GM19463 (cell line): ENCODE measurements at regions not wholly inside any gene's neighbourhood (a gene's known extent, or its start where the extent isn't known, plus 50 kb on each side); places are given as distances from the start of the nearest gene placed in this dataset.

Source experiments
- ATAC-seq: cut with Tn5 transposase; IDR thresholded peaks from one replicate; pipeline ENCODE4 v1.9.1; 2021; ENCODE audit warnings: mild to moderate bottlenecking, moderate library complexity; ENCODE audit not compliant: unreplicated experiment

DNA sequence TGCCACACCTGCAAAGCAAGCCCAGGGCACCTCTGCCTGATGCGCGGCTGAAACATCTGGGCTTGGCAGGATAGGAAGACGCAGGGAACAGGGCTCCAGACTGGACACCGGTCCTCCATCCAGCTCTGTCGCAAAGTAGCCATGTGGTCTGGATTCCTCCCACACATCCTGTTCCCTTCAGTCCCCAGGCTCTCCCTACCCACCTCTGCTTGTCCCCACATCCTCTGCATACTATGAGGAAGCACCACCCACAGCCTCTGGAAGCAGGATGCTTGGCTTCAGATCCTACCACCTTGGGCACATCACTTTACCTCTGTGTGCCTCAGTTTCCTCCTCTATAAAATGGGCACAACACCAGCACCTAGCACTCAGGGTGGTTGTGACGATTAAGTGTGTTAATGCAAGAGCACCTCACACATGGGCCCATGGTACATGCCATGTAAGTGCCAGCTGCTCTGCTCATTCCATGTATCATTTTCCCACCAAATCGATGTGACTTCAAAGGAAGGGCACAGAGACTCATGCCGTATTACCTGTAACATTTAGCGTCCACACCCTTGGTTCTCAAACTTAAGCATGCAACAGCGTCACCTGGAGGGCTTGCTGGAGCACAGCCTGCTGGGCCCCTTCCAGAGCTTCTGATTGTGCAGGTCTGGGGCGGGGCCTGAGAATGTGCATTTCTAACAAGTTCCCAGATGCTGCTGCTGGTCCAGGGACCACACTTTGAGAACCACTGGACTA lies 138.6 kb upstream of the SDK2 start:
- no peak for ATAC-seq

DNA sequence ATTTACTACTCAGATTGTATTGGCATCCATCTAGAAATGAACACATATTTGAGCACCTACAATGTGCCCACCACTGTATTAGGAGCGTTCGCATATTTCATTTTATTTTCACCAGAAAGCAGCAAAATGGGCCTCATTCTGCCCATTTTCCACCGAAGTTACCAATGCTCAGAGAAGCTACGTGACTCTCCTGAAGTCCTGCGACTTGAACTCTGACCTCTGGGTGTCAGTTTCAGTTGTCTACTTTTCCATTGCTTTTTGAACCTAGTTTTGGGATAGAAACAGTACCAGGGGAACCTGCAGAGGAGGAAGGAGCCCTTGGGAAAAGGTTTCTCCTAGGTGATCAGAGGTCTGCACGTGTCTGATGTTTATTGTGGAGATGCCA lies 139.1 kb upstream of the SDK2 start:
- no peak for ATAC-seq

DNA sequence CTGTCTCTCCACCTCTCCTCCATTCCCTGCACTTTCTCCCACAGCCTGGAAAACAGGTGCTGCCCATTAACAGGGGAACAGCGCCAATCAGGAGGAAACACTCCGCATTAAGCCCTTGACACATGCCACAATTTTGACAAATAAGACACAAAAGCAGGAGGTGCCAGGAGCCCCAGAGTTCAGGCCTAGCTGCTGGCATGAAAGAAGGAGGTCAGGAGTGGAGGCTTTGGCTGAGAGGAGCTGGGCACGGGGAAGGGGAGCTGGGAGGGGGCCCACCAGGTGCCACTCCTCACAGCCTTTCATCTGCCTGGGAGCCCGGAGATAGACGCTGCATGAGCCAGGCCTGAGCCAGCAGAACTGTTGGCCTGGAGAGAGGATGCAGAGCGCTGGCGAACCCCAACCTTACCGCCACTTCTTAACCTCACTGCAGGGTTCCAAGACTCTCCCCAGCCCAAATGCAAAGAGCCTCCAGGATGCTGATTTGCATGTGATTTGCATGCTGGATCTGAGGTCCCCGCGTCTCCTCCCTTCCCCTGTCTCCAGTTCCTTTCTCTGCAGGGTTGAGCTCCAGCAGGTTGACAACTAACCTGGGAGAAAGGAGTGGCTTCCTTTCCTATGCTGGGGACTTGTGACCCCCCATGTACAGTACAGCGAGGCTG lies 139.8 kb upstream of the SDK2 start:
- ATAC-seq: no peak

DNA sequence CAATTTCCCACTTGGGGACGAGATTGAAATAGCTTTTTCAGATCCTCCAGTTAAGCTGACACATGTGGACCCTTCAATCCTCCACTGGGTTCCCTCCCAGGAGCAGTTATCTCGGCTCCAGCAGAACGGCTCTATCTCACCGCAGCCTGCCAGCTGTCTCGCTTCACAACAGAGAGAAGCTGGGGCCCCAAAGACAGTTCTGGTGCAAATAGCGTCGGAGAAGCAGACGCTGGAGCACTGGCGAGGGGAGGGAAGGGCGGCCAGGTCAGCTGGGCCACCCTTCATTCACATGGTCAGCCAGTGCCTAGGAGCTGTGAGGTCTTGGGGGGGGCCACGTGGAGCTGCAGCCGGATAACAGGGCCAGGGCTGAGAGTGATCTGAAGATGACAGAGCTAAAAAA lies 141.3 kb upstream of the SDK2 start:
- ATAC-seq: no peak

GRCh38 chr17:73785958-73786743 lies 141.9 kb upstream of the SDK2 start:
- no peak for ATAC-seq

DNA sequence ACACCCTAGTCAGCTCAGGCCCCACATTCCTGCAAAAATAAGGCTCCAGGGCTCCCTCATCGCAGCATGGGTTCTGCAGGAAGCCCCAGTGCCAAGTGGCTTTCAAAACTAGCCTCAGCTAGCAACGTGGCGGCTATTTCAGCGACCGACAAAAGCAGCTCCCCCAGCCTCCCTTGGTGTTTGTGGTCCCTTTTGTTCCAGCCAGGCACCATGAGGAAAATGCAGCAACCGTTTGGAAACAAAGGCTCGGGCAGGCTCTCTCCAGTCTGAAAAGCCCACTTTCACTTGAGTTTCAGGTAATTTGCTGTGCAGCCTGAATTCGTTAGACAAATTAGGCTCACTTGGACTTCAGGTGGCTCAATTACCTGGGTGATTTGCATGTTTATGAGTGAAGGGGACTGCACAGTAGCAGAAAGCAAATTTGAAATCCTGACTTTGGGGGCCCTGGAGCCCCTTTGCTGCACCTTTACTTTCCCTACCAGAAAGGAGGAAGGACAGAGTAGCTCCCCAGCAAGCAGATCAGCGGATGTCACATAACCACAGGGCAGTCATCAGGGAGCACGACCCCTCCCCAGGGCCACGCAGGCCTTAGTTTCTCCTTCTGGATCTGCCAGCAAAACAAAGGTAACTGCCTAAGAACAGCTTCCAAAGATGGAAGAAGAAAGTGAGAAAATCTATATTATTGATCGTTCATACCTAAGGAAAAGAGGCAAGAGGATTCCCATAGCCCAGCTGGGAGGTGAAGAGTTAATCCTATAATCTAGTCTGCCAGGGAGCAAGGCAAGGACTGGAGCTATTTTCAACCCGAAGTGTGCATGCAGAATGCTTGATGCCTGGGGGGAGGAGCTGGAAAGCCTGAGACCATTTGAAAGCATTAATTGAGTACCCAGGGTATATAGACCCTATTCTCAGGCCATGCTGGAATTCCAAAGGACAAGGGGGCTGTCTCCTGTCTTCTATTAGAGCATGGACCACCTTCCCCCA lies 143.1 kb upstream of the SDK2 start:
- no peak for ATAC-seq

- ATAC-seq: no peak
Observed at GRCh38 chr17:73788111-73788510, 143.9 kb upstream of the SDK2 start.

GRCh38 chr17:73791121-73791520 lies 146.9 kb upstream of the SDK2 start:
- ATAC-seq: no peak

DNA sequence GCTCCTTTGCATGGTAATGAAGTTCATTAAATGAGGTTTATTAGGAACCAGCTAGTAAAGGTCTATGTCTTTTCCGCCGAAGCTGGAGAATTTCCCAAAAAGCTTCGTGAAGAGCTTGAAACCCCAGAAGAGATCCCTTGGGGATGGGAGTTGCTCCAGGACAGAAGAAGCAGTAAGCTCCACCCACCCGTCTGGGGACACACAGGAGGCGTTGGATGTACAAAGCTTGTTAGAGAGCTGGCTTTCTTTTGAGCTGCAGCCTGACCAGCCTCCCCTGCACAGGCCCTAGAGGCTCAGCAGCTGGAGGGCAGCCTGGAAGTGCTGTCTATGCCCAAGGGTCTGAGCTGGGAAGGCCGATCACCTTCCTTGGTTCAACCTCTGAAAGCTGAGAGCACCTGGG lies 147.4 kb upstream of the SDK2 start:
- no peak for ATAC-seq

DNA sequence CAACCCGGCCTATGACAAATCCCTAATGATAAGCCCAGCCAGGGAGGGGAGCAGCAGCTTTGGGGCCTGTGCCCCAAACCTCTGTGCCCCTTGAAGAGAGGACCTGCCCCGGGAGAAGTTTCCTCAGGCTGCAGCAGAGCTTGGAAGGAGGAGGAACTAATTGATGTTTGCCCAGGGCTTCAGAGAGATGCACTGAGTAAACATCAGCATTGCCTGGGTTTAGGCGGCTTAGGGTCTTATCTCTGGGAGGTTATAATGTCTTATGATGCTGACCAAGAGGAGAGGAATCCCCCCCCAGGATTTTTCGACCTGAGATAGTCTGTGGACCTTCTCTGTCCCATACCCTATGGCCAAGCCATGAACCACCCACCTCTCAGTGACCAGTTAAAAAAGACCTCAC lies 148.7 kb upstream of the SDK2 start:
- no peak for ATAC-seq

DNA sequence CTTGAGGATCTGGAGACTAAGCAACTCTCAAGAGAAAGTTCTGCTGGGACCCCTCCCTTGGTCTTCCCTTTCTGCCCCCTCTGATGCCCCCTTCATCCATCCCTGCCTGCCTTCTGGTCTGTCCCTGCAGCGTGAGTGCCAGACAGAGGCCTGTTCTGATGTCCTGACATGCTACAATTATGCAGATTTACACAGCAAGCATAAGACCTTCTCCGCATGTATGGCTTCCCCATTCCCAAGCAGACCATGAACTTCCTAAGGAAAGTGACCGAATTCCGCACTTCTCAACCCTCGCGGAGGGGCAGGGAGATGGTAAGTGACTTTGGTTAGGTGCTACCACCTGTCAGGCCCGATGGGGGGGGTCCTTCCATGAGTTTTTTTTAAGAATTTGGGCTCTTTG lies 150.1 kb upstream of the SDK2 start:
- ATAC-seq: no peak

- ATAC-seq: no peak
Observed at GRCh38 chr17:73795730-73796129, 151.5 kb upstream of the SDK2 start.

- no peak for ATAC-seq
Observed at GRCh38 chr17:73797594-73798110, 153.4 kb upstream of the SDK2 start.

DNA sequence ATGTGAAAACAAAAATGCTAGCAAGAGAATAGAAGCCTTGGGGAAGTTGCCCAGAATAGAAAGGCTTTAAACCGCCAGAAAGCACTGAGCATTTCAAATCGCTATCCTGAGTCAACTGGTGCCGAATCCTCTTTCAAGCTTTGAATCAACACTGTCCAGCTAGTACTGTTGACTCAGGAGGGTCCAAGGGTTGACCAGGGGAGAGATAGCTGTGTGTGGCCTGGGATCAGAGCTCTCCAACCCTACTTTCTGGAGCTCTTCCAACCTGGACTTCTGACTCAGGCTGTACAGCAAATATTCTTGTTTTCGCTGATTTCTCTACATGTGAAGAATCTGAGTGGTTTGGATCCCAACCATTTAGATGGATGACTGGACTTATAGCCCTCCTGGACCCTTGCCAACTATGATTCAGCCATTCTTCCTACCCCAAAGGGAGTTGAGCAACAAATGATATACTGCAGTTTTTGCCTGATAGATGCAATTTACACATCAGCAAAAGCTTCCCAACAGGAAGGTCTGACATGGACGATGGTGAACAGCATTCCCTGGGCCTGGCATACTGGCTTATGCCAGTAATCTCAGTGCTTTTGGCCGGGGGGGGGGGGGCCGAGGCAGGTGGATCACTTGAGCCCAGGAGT lies 154.0 kb upstream of the SDK2 start:
- ATAC-seq: no peak

DNA sequence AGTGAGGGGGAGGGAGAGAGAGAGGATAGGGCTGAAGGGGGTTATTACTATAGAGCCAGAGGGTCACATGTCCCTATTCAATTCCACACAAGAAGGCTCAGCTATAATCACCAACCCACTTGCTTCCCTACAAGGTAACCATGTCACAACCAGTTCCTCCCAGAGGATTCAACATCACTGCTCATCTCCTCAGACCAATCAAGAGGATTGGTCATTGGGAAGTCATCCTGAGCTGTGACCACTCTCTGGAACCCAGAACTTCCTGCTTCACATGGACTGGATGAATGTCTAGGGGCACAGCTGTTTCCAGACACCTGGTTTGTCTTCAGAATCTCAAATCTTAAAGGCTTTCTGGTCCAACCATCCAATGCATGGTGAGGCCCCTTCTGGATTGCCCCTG lies 154.9 kb upstream of the SDK2 start:
- ATAC-seq: no peak

DNA sequence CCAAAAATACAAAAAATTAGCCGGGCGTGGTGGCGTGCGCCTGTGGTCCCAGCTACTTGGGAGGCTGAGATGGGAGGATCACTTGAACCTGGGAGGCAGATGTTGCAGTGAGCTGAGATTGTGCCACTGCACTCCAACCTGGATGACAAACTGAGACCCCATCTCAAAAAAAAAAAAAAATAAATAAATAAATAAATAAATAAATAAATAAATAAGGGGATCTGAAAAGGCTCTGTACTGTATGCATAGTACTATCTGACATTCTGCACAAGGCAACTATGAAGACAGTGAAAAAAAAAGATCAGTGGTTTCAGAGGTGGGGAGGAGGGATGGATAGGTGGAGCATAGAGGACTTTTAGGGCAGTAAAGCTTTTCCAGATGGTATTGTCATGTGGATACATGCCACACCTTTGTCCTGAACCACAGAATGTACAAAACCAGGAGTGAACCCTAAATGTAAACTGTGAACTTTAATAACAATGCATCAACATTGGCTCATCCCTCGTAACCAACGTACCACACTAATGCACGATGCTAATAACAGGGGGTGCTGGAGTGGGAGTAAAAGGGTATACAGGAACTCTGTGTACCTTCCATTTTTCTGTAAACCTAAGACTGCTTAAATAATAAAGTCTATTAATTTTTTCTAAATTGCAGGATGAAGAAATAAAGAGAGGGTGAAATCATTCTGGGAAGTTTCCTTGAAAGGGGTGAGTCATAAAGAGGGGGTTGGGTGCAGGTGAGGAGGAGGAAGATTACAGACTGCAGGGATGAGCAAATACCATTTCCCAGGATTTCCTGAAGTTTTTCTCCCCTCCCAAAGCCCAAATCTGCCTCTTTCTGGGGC lies 155.8 kb upstream of the SDK2 start:
- ATAC-seq: no peak

DNA sequence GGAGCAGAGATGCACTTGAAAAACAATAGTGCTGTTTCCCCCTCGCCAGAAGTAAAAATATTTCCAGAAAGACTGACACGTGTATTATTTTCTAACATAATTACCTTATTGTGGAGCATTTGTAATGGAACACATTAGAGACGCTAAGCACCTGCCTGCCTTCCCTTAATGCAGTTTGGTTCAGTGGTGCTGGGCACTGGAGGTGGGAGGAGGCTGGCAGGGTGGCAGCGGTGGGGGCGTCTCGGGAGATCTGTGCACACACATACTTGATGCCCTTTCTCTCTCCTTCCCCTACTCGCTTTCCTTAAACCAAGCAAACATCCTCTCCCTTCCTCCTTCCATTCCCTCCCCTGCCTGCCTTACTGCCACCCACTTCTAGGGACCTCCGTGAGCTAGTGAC lies 156.6 kb upstream of the SDK2 start:
- no peak for ATAC-seq

DNA sequence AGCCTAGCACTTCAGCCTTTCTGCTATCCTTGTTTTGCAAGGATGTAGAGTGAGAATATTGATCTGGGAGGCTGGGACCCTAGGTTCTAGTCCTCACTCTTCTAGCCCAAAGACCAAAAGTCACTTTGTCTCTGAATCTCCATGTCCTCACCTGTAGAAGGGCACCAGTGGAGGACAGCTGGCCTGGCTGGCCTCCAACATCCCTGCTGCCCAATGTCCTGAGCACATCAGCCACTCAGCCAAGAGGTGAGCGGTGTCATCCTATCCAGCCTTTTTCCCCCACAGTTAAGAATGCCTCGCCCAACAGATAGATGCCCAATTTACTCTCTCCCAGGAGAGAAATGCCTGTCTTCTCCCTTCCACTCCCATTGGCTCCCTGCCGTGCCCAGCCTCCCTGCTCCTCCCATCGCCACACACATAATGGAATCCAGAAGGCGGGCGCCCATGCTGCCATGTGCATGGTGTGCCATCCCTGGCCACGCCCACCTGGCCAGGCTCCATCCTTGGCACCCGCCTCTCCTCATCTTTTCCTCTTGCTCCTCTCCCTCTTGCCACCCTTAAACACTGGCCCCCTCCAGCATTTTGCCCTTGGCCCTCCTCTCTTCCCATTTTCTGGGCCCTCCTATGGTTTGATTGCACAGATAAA lies 157.3 kb upstream of the SDK2 start:
- no peak for ATAC-seq

DNA sequence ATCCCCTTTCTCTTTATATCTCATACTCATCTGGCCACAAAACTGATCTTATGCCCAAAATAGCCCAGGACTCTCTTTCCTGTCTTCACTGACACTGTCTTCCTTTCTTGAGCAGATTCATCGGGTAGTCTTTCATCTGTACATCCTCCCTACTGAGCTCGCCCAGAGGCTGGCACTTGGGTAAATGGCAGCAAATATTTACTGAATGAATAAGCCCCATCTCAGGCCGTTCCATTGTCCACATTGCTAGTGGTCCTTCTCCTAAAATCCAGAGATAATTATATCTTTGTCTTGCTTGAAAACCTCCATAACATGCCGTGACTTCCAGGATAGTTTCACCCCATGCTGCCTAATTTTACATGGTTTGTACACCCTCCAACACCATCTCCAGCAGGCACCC lies 158.1 kb upstream of the SDK2 start:
- no peak for ATAC-seq
